GM12891 (cell line): ENCODE measurements at regions not wholly inside any gene's neighbourhood (a gene's known extent, or its start where the extent isn't known, plus 50 kb on each side); places are given as distances from the start of the nearest gene placed in this dataset.

ENCODE experiments used
- POLR2A ChIP-seq: IDR thresholded peaks from 2 replicates; pipeline ENCODE4 v1.6.1; 2011; ENCODE audit warnings: low read depth, low read length, control low read depth
- POLR2AphosphoS5 ChIP-seq: IDR thresholded peaks from 2 replicates; pipeline ENCODE4 v1.6.1; 2011; ENCODE audit warnings: low read depth, low read length, control low read depth

DNA sequence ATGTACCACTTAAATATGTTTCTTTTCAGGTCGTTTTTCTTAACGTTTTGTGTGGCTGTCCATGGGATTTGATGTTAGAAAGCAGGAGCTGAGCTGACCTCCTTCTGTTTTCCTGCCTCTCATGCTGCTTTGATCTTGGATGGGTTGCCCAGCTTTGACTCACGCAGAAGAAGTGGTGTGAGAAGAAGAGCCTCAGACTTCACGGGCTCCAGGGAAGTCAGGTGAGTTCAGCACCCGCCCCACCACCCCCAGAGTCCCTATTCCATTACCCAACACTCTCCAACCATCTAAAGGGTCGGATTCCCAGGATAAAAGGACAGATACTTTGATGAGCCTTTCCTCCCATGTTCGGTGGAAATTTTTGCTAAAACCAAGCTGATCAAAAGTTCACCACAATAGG lies 373.4 kb downstream of the IRX2 start:
- TF ChIP-seq POLR2A: no peak
- TF ChIP-seq POLR2AphosphoS5: no peak
